ENCODE measurements at regions not wholly inside any gene's neighbourhood (a gene's known extent, or its start where the extent isn't known, plus 50 kb on each side); places are given as distances from the start of the nearest gene placed in this dataset.

DNA sequence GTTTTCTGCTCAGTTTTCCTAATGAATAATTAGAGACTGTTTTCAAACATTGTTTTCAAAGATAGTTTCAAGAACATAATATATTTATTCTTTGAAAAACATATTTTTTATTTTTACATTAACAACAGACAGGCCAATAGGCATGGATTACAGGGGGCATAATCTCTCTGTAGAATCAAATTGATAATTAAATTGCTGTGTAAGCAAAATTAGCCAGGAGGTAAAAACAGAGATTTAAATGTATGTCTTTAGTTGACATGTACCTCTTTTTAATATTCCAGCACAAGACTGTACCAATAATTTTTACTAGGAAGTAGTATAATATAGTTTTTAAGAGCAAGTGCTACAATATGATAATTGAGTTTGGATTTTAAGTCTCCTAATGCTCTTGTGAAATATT, 1444.5 kb downstream of the BRINP3 start:
- TF ChIP-seq, protein P1, sequence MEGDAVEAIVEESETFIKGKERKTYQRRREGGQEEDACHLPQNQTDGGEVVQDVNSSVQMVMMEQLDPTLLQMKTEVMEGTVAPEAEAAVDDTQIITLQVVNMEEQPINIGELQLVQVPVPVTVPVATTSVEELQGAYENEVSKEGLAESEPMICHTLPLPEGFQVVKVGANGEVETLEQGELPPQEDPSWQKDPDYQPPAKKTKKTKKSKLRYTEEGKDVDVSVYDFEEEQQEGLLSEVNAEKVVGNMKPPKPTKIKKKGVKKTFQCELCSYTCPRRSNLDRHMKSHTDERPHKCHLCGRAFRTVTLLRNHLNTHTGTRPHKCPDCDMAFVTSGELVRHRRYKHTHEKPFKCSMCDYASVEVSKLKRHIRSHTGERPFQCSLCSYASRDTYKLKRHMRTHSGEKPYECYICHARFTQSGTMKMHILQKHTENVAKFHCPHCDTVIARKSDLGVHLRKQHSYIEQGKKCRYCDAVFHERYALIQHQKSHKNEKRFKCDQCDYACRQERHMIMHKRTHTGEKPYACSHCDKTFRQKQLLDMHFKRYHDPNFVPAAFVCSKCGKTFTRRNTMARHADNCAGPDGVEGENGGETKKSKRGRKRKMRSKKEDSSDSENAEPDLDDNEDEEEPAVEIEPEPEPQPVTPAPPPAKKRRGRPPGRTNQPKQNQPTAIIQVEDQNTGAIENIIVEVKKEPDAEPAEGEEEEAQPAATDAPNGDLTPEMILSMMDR (IDR thresholded peaks at IDR 0.05; ENCODE audit: borderline replicate concordance, control extremely low read depth, extremely low read depth, insufficient read depth, missing control alignments) = no peak
- in situ Hi-C loops (cut with MboI; ENCODE audit: low sequenced_read_pairs, unreplicated experiment) = no loop called here
- no peak for DNase-seq (ENCODE audit: low spot score)

DNA sequence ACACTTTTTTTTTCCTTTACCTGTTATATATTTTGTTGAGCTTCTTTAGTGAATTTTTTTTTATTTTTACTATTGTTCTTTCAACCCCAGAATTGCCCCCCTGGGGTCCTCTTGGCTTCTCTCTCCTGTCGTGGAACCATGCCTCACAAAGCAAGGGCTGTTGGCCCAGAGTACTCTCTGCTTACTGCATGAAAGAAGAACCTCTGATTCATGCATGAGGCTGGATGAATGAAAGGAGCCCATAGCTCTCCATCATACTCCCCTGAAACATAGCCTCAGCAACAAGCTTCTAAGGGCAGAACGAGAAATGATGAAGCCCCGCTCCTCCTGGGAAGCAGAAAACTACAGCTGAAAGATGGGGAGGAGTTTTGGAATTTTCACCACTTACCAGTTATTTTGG, 1441.0 kb downstream of the BRINP3 start:
- in situ Hi-C loops (cut with MboI; ENCODE audit: low sequenced_read_pairs, unreplicated experiment) = no loop called here
- TF ChIP-seq, protein P1 (IDR thresholded peaks at IDR 0.05; ENCODE audit: borderline replicate concordance, control extremely low read depth, extremely low read depth, insufficient read depth, missing control alignments) = no peak
- DNase-seq (ENCODE audit: low spot score) = no peak

DNA sequence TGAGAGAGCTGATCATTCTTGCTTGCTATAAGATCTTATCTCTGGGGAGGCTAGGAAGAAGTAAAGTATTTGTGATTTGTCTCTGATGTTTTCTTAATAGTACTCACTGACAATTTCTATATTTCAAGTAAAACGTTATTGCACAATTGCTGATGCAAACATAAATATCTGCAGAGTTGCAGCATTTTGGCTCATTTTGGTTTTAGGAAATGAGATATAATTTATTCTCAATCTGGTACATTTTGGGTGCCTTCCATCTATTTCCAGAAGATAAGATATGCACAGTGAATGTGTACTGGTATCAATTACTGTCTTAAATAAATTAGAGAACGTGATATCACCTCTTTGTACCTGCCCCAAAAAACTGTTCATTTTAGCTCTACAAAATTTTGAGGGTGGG, 1431.5 kb downstream of the BRINP3 start:
- TF ChIP-seq, protein P1 (IDR thresholded peaks at IDR 0.05; ENCODE audit: borderline replicate concordance, control extremely low read depth, extremely low read depth, insufficient read depth, missing control alignments) = no peak
- in situ Hi-C loops (cut with MboI; ENCODE audit: low sequenced_read_pairs, unreplicated experiment) = no loop called here
- no peak for DNase-seq (ENCODE audit: low spot score)

DNA sequence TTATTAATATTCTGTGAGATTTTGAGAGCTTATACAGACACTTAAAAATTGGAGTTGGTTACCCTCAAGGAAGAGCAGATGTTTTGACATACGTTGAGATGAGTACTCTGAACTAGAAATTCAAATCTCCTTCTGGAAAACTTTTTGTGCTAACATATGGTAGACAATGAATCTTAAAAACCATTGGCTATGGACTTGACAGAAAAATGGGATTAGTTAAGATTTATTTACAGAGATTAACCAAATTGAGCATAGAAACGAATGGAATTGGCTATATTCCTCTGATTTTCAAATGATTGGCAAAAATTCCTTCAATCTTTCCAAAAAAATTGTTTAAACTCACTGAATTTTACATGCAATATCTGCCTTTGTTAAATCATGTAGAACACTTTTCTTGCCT, 1392.9 kb downstream of the BRINP3 start:
- TF ChIP-seq, protein P1 (IDR thresholded peaks at IDR 0.05; ENCODE audit: borderline replicate concordance, control extremely low read depth, extremely low read depth, insufficient read depth, missing control alignments) = no peak
- DNase-seq (ENCODE audit: low spot score) = no peak
- in situ Hi-C loops (cut with MboI; ENCODE audit: low sequenced_read_pairs, unreplicated experiment) = no loop called here

DNA sequence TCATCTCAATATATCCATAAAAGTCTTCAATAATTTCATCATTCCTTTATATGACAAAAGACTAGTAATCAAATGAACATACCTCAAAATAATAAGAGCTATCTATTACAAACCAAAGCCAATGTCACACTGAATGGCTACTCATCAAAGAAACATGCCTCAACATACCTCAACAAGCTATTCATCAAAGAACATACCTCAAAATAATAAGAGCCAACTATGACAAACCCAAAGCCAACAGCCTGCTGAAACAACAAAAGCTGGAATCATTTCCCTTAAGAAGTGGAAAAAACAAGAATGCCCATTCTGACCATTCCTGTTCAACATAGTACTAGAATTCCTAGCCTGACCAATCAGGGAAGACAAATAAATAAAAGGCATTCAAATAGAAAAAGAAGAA, 1373.7 kb downstream of the BRINP3 start:
- TF ChIP-seq, protein P1 (IDR thresholded peaks at IDR 0.05; ENCODE audit: borderline replicate concordance, control extremely low read depth, extremely low read depth, insufficient read depth, missing control alignments) = no peak
- no peak for DNase-seq (ENCODE audit: low spot score)
- in situ Hi-C loops (cut with MboI; ENCODE audit: low sequenced_read_pairs, unreplicated experiment) = no loop called here

DNA sequence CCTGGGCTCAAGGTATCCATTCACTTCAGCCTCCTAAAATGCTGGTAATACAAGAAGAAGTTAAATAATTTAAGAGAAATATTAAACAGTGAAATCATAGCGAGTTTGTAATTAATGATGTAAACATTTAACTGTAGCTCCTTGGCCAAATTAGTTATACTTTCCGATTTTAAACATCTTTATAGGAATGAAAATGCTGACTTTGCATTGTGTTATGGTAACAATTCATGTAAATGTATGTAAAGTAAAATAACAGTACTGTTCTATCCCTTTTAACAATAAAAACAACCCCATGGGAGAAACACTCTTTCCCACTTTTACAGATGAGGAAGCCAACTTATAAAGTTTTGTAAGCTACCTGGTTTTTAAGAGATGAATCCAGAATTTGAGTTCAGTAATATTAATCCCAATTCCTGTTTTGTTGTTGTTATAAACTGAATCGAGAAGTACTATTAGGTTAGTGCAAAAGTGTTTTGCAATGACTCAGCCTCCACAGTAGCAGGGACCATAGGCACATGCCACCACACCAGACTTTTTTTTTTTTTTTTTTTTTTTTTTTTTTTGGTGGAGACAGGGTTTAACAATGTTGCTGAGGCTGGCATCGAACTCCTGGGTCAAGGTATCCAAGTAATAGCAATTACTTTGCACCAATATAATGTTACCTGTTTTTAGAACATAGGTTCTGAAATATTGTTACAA, 1360.4 kb downstream of the BRINP3 start:
- in situ Hi-C loops (cut with MboI; ENCODE audit: low sequenced_read_pairs, unreplicated experiment) = no loop called here
- TF ChIP-seq, protein P1 (IDR thresholded peaks at IDR 0.05; ENCODE audit: borderline replicate concordance, control extremely low read depth, extremely low read depth, insufficient read depth, missing control alignments) = no peak
- no peak for DNase-seq (ENCODE audit: low spot score)

Measured in GM13976 (cell line).